DOHH2 (cell line): ENCODE measurements at regions not wholly inside any gene's neighbourhood (a gene's known extent, or its start where the extent isn't known, plus 50 kb on each side); places are given as distances from the start of the nearest gene placed in this dataset.
"Not testable (repeated sequence)": the region's sequence is repeated elsewhere in the genome, so short reads cannot be mapped to it uniquely, and the experiment has no call there.

Experiments
- H3F3A ChIP-seq: fragments of 200-600 bp; sonication (generic), shearing (Covaris generic); 2 replicates; pipeline ENCODE4 v1.6.0; 2016; ENCODE audit warnings: antibody characterized with exemption, mild to moderate bottlenecking; ENCODE audit not compliant: control insufficient read depth, insufficient read depth
- H3K27ac ChIP-seq: fragments of 200-600 bp; sonication (generic); 2 replicates; pipeline ENCODE4 v1.5.1; 2014; ENCODE audit warnings: low read depth, mild to moderate bottlenecking, low read length, moderate library complexity
- H3K27me3 ChIP-seq: fragments of 200-600 bp; sonication (generic); 2 replicates; pipeline ENCODE4 v1.6.1; 2014; ENCODE audit warnings: mild to moderate bottlenecking, low read length, mixed read lengths; ENCODE audit not compliant: control insufficient read depth
- H3K36me3 ChIP-seq: fragments of 200-600 bp; sonication (generic); 2 replicates; pipeline ENCODE4 v1.6.1; 2014; ENCODE audit warnings: mild to moderate bottlenecking, low read length, moderate library complexity, mixed read lengths; ENCODE audit not compliant: control insufficient read depth
- H3K4me1 ChIP-seq: fragments of 200-600 bp; sonication (generic); 2 replicates; pipeline ENCODE4 v1.6.1; 2014; ENCODE audit warnings: mild to moderate bottlenecking, low read length, mixed read lengths; ENCODE audit not compliant: control insufficient read depth
- H3K4me2 ChIP-seq: fragments of 200-600 bp; sonication (generic); 2 replicates; pipeline ENCODE4 v1.6.0; 2014; ENCODE audit warnings: mild to moderate bottlenecking, low read length, moderate library complexity
- H3K4me3 ChIP-seq: fragments of 200-600 bp; sonication (generic); 2 replicates; pipeline ENCODE4 v1.5.1; 2014; ENCODE audit warnings: mild to moderate bottlenecking, low read length, mixed read lengths
- H3K79me2 ChIP-seq: fragments of 200-600 bp; sonication (generic); 2 replicates; pipeline ENCODE4 v1.6.1; 2014; ENCODE audit warnings: mild to moderate bottlenecking, low read length, mixed read lengths; ENCODE audit not compliant: control insufficient read depth
- H3K9me2 ChIP-seq: fragments of 200-600 bp; sonication (generic); replicated peaks from 2 replicates; pipeline ENCODE4 v1.6.1; 2014; ENCODE audit warnings: mild to moderate bottlenecking, low read length, mixed read lengths; ENCODE audit not compliant: control insufficient read depth
- H3K9me3 ChIP-seq: fragments of 200-600 bp; sonication (generic); 2 replicates; pipeline ENCODE4 v1.6.1; 2014; ENCODE audit warnings: antibody characterized with exemption, low read length, mixed read lengths; ENCODE audit not compliant: control insufficient read depth, insufficient read depth
- H4K20me1 ChIP-seq: fragments of 200-600 bp; sonication (generic); 2 replicates; pipeline ENCODE4 v1.6.0; 2014; ENCODE audit warnings: low read depth, mild to moderate bottlenecking, antibody characterized with exemption, low read length, moderate library complexity; ENCODE audit not compliant: control insufficient read depth, insufficient read depth
- EZH2phosphoT487 ChIP-seq: fragments of 200-600 bp; sonication (generic); IDR thresholded peaks from 2 replicates; pipeline ENCODE4 v1.6.1; 2017; ENCODE audit warnings: borderline replicate concordance, mild to moderate bottlenecking, antibody characterized with exemption, low read length, moderate library complexity, mixed read lengths
- TF ChIP-seq, protein P1 (sequence below): fragments of 200-600 bp; sonication (generic); IDR thresholded peaks from one replicate; pipeline ENCODE4 v1.5.1; 2014; ENCODE audit warnings: antibody characterized with exemption, mild to moderate bottlenecking, low read depth, low read length; ENCODE audit not compliant: poor library complexity, severe bottlenecking

DNA sequence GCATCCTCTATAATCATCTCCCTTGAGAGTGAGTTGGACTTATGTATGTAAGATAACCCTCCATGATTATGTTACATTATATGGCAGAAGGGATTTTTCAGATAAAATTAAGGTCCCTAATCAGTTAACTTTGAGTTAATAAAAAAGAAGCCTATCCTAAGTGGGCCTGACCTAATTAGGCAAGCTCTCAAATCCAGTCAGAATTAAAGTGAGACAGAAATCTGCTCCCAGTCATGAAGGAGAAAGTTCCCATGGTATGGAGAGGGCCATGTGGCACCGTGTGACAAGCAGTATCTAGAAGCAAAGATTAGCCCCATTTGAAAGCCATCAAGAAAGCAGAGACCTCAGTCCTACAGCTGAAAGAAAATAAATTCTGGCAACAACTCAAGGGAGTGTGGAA lies 202.4 kb downstream of the PRELID2 start:
- Histone ChIP-seq H4K20me1 (no peaks in the 10 kb centered on the region), H3F3A (no peaks in the 10 kb centered on the region), H3K4me2 (no peak overlapping the region), H3K36me3 (no peaks in the 10 kb centered on the region), H3K79me2 (no peaks in the 10 kb centered on the region), H3K4me3 (no peak overlapping the region), H3K4me1 (no peaks in the 10 kb centered on the region), H3K9me3 (no peaks in the 10 kb centered on the region), H3K9me2 (0 out of 2 replicates have a peak, but pooled peaks cover 2% of the 10 kb centered on the region), H3K27me3 (no peaks in the 10 kb centered on the region), H3K27ac (no peak overlapping the region)
- TF ChIP-seq EZH2phosphoT487: no peak
- TF ChIP-seq, protein P1, sequence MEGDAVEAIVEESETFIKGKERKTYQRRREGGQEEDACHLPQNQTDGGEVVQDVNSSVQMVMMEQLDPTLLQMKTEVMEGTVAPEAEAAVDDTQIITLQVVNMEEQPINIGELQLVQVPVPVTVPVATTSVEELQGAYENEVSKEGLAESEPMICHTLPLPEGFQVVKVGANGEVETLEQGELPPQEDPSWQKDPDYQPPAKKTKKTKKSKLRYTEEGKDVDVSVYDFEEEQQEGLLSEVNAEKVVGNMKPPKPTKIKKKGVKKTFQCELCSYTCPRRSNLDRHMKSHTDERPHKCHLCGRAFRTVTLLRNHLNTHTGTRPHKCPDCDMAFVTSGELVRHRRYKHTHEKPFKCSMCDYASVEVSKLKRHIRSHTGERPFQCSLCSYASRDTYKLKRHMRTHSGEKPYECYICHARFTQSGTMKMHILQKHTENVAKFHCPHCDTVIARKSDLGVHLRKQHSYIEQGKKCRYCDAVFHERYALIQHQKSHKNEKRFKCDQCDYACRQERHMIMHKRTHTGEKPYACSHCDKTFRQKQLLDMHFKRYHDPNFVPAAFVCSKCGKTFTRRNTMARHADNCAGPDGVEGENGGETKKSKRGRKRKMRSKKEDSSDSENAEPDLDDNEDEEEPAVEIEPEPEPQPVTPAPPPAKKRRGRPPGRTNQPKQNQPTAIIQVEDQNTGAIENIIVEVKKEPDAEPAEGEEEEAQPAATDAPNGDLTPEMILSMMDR: no peak

DNA sequence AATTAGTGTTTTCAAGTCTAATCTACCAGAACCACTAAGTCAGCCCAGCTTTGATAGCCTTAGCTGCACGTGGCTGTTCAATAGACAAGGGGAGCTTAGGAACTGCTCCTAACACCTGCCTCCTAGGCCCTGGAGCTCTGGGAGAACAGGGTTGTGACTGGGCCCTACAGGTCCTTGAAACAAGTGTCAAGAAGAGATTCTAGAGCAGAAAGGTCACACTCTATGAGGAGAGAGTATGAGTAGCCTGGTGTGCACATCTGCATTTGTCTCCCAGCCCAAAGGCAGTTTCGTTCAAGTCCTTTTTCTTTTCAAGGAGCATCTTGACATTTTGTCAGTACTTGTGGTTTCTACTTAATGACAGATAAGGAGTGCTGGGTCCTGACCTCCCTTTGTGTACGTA lies 206.1 kb downstream of the PRELID2 start:
- no peaks in the 10 kb centered on the region for H3K4me1 ChIP-seq
- no peak overlapping the region for H3K27ac ChIP-seq
- no peaks in the 10 kb centered on the region for H4K20me1 ChIP-seq
- H3K4me2 ChIP-seq: no peak overlapping the region
- no peaks in the 10 kb centered on the region for H3K9me2 ChIP-seq
- no peaks in the 10 kb centered on the region for H3K27me3 ChIP-seq
- no peaks in the 10 kb centered on the region for H3F3A ChIP-seq
- no peaks in the 10 kb centered on the region for H3K9me3 ChIP-seq
- H3K36me3 ChIP-seq: no peaks in the 10 kb centered on the region
- TF ChIP-seq, protein P1: no peak
- no peak for TF ChIP-seq EZH2phosphoT487
- no peaks in the 10 kb centered on the region for H3K79me2 ChIP-seq
- H3K4me3 ChIP-seq: no peak overlapping the region

DNA sequence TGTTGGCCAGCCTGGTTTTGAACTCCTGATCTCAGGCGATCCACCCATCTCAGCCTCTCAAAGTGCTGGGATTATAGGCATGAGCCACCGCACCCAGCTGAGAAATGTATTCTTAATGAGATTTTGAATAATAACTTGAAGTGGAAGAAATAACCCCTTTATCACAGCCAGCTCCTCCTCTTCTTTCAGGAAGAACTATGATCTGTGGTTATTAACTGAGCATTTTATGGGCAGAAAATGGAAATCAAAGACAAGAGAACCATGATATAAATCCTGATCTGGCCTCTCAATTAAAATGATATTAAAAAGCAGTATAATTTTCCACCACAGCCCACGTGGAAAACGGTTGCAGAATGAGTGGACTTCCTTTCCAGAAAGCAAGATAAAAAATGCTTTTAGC lies 206.6 kb downstream of the PRELID2 start:
- Histone ChIP-seq H3K27ac (no peak overlapping the region), H3K9me3 (no peaks in the 10 kb centered on the region), H3K9me2 (no peaks in the 10 kb centered on the region), H3K4me2 (no peak overlapping the region), H4K20me1 (no peaks in the 10 kb centered on the region), H3K4me1 (no peaks in the 10 kb centered on the region), H3K4me3 (no peak overlapping the region), H3F3A (no peaks in the 10 kb centered on the region), H3K27me3 (no peaks in the 10 kb centered on the region), H3K36me3 (no peaks in the 10 kb centered on the region), H3K79me2 (no peaks in the 10 kb centered on the region)
- TF ChIP-seq, protein P1: no peak
- TF ChIP-seq EZH2phosphoT487: no peak

DNA sequence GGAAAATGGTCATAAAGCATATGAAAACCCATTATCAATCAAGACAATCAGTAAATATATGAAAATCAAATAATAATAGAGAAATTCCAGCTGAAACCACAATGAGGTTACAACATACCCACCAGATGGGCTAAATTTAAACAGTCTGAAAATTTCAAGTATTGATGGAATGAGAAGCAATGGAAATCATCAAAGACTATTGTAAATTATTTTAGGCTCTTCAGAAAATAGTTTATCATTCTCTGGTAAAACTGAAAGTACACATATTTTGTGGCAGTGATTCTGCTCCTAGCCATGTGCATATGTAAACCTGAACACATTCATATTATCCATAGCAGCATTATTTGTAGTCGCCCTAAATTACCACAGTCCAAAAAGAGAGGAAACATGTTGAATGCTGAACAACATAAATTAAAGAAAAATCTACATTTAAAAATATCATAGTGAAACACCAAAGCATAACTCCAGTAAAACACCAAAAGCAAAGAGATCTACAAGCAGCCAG lies 215.3 kb downstream of the PRELID2 start:
- no peaks in the 10 kb centered on the region for H3K9me3 ChIP-seq
- no peaks in the 10 kb centered on the region for H3K9me2 ChIP-seq
- TF ChIP-seq EZH2phosphoT487: no peak
- TF ChIP-seq, protein P1: no peak
- H3K27me3 ChIP-seq: no peaks in the 10 kb centered on the region
- H3K79me2 ChIP-seq: no peaks in the 10 kb centered on the region
- no peaks in the 10 kb centered on the region for H3K4me1 ChIP-seq
- no peak overlapping the region for H3K4me2 ChIP-seq
- H3F3A ChIP-seq: no peaks in the 10 kb centered on the region
- no peaks in the 10 kb centered on the region for H4K20me1 ChIP-seq
- H3K36me3 ChIP-seq: no peaks in the 10 kb centered on the region
- no peak overlapping the region for H3K4me3 ChIP-seq
- H3K27ac ChIP-seq: no peak overlapping the region

DNA sequence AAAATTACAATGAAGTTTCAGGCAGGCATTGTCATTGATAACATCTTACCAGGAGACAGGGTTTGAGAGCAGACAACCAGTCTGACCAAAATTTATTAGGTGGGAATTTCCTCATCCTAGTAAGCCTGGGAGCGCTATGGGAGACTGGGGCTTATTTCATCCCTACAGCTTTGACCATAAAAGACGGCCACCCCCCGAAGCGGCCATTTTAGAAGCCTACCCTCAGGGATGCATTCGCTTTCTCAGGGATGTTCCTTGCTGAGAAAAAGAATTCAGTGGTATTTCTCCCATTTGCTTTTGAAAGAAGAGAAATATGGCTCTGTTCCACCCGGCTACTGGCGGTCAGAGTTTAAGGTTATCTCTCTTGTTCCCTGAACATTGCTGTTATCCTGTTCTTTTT lies 218.4 kb downstream of the PRELID2 start:
- H3K9me3 ChIP-seq, H3F3A ChIP-seq, H3K36me3 ChIP-seq, H3K27ac ChIP-seq, H3K4me3 ChIP-seq, H3K4me1 ChIP-seq, H4K20me1 ChIP-seq, H3K4me2 ChIP-seq, H3K27me3 ChIP-seq, H3K79me2 ChIP-seq, H3K9me2 ChIP-seq: not testable (repeated sequence)
